Chondrocyte (in vitro differentiated cells): ENCODE measurements at regions not wholly inside any gene's neighbourhood (a gene's known extent, or its start where the extent isn't known, plus 50 kb on each side); places are given as distances from the start of the nearest gene placed in this dataset.

ENCODE experiments used
- DNase-seq: peaks from one replicate; pipeline ENCODE4 v3.0.0; 2021; ENCODE audit warnings: mixed read lengths, low spot score
- H3K27ac Mint-ChIP-seq: one replicate; pipeline ENCODE4 v1.8.0; 2021; ENCODE audit warnings: mild to moderate bottlenecking, moderate library complexity, mixed read lengths; ENCODE audit not compliant: unreplicated experiment
- H3K27me3 Mint-ChIP-seq: 2 replicates; pipeline ENCODE4 v1.8.0; 2021; ENCODE audit warnings: low read depth, mixed read lengths
- H3K36me3 Mint-ChIP-seq: 2 replicates; pipeline ENCODE4 v1.8.0; 2021; ENCODE audit warnings: low read depth, mixed read lengths
- H3K4me1 Mint-ChIP-seq: 2 replicates; pipeline ENCODE4 v1.8.0; 2021; ENCODE audit warnings: low read depth, mild to moderate bottlenecking, mixed read lengths
- H3K4me3 Mint-ChIP-seq: one replicate; pipeline ENCODE4 v1.8.0; 2021; ENCODE audit warnings: mild to moderate bottlenecking, moderate library complexity, mixed read lengths; ENCODE audit not compliant: unreplicated experiment
- H3K9me3 Mint-ChIP-seq: 2 replicates; pipeline ENCODE4 v1.8.0; 2021; ENCODE audit warnings: low read depth, mixed read lengths
- TF ChIP-seq, protein P1 (sequence below): fragments of 200-600 bp; sonication (generic); IDR thresholded peaks from 2 replicates; pipeline ENCODE4 v1.5.0; 2021; ENCODE audit warnings: antibody characterized with exemption, mild to moderate bottlenecking, moderate library complexity

DNA sequence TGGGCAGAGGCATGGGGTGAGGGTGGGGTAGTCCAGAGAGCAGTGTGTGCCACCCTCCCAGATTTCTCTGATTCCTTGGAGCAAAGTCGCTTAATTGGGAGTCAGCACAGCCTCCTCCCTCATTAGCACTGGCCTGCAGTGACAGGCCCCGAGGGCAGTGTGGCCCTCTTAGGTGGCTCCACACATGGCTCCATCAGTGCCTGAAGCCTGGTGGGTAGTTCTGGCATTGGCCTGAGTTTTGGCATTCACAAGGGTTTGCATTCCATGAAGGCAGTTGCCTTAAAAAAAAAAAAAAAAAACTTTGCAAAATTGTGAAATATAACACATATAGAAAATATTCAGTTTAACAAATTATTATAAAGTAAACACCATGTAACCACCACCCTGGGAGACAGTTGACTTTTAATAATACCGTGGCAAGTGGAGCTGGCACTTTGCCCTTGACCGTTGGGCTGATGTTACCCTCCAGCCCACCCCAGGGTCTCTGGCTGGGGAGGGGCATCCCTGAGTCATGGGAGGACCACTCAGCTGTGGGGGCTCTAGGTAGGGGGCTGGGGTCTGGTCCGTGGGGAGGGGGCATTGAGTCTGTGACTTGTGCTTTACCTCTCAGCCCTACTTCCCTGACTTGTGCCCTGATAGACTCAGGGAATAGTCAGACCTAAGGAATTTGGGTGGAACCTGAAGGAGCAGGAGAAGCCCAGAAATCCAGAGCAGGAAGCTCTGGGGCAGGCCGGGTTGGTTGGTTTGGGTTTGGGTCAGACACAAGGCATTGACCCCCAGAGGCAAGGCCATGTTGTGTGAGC, 51.3 kb upstream of the PITX1 start:
- Mint-ChIP-seq H3K4me3 (no peak overlapping the region), H3K27ac (no peak overlapping the region), H3K4me1 (peaks cover 3% of the 10 kb centered on the region), H3K27me3 (peaks cover 53% of the 10 kb centered on the region), H3K9me3 (peaks cover 22% of the 10 kb centered on the region), H3K36me3 (peaks cover 13% of the 10 kb centered on the region)
- TF ChIP-seq, protein P1, sequence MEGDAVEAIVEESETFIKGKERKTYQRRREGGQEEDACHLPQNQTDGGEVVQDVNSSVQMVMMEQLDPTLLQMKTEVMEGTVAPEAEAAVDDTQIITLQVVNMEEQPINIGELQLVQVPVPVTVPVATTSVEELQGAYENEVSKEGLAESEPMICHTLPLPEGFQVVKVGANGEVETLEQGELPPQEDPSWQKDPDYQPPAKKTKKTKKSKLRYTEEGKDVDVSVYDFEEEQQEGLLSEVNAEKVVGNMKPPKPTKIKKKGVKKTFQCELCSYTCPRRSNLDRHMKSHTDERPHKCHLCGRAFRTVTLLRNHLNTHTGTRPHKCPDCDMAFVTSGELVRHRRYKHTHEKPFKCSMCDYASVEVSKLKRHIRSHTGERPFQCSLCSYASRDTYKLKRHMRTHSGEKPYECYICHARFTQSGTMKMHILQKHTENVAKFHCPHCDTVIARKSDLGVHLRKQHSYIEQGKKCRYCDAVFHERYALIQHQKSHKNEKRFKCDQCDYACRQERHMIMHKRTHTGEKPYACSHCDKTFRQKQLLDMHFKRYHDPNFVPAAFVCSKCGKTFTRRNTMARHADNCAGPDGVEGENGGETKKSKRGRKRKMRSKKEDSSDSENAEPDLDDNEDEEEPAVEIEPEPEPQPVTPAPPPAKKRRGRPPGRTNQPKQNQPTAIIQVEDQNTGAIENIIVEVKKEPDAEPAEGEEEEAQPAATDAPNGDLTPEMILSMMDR = no peak
- DNase-seq = no peak
